HG03558 (cell line): ENCODE measurements at regions not wholly inside any gene's neighbourhood (a gene's known extent, or its start where the extent isn't known, plus 50 kb on each side); places are given as distances from the start of the nearest gene placed in this dataset.

Experiments used
- ATAC-seq: cut with Tn5 transposase; IDR thresholded peaks from one replicate; pipeline ENCODE4 v1.9.1; 2021; ENCODE audit warnings: moderate number of reproducible peaks; ENCODE audit not compliant: unreplicated experiment; ENCODE audit errors: extremely low read depth

DNA sequence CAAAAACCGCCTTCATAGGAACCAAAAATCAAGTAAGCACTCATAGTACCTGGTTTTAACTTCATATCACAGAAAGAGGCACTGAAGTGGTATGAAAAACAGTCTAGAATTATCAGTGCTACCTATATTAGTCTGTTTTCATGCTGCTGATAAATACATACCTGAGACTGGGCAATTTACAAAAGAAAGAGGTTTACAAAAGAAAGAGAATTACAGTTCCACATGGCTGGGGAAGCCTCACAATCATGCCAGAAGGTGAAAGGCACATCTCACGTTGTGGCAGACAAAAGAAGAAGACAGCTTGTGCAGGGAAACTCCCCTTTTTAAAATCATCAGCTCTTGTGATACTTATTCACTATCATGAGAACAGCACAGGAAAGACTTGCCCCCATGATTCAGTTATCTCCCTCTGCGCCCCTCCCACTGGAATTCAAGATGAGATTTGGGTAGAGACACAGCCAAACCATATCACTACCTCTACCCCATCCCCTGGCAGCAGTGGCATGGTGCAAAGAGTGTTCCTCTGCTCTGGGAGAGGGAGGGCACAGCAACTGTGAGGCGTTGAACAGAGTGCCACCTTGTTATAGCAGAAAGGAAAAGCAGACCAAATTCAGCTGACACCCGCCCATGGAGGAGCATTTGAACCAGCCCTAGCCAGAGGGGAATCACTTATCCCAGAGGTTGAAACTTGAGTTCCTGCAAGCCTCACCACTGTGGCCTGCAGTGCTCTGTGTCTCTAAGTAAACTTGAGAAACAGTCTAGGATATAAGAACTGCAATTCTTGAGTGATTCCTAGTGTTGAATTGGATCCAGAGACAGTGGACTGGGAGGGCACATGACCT, 61.9 kb upstream of the PTPRZ1 start:
- ATAC-seq = no peak

- ATAC-seq = no peak
Observed at GRCh38 chr7:121807078-121807477, 65.9 kb upstream of the PTPRZ1 start.

DNA sequence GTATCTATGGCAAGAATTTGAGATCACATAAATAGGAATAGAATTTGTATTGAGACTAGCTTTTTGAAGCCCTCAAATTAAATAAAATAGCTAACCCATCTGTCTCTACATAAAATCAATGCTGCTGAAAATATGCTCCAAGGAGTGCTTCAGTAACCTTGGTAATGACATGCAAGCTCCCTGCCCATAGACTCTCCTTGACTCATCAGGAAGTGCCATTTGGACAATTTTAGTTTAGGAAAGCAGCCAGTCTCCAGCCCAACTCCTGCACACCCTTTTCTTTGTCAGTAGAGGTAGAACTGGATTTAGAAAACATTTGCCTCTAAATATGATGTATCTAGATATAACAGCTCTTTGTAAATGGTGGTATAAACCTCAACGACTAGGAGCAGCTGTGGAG, 69.9 kb upstream of the PTPRZ1 start:
- ATAC-seq = no peak

DNA sequence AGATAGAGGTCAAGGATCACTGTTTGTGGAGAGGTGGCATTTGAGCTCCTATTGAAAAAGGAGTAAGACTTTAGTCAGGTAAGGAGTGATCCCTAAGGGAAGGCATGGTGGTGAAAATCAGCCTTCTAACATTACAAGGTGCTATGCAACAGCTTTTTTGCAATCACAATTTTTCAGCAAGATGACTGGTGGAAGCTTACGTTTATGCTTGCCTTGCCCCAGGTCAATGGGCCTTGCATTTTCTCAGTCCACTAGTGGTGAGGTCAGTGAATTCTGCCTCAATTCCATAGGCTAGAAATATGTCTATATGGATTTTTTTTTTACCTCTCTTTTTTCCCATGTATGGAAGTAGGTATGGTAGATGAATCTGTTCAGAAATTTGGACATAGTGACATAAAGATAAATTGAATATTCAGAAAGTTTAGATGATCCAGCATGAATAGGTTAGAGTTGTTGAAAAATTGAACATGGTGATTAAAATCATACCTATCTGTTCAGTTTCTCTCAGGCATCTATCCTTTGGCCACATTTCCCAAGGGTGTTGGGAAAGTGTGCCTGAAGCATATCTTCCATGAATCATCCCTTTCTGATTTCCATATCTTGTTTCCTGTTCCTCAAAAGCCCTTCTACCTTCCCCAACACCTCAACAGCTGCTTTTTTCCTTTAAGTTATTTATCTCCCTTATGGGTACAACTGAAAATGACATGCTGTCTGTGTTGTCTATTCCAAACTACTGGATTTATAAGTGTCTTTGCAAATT, 71.9 kb upstream of the PTPRZ1 start:
- no peak for ATAC-seq

GRCh38 chr7:121798896-121799295, 74.1 kb upstream of the PTPRZ1 start:
- no peak for ATAC-seq

- no peak for ATAC-seq
Observed at GRCh38 chr7:121798453-121798840, 74.5 kb upstream of the PTPRZ1 start.

- ATAC-seq = no peak
Observed at GRCh38 chr7:121797657-121798452, 75.1 kb upstream of the PTPRZ1 start.

GRCh38 chr7:121796936-121797656, 75.9 kb upstream of the PTPRZ1 start:
- ATAC-seq = no peak

DNA sequence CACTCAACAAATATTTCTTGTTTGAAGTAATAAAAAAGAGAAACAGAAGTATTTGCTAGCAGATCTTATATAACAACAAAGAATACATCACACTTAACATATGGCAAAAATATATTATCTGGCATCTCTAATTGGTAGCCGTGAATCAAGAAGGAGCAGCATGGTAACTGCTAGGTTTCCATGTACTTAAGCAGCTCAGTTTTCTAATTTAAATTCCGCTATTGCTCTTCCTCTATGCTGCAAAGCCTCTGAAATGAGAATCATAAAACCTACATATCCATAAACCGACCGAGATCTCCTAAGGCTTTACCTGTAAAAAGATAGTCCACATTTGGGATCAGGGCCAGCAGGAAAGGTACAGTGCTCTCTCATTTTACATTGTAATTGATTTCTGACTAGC, 76.6 kb upstream of the PTPRZ1 start:
- ATAC-seq = no peak

GRCh38 chr7:121795736-121796135, 77.2 kb upstream of the PTPRZ1 start:
- no peak for ATAC-seq

DNA sequence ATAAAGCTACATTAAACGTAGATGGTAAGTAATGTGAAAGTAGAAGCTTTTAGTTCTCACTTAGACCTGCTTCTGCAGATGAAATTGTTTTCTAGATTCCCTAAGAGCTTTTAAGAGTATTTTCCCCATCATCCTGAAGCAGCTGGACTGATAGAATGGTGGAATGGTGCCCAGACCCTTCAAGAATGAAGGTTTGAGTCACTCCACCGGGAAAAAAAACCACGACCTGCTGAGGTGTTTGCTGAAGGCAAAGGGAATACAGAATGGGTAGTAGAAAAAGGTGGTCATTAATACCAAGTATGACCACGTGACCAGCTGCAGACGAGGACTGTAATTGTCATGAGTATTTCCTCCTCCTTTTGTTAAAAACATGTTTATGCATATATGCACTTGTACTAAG, 79.2 kb upstream of the PTPRZ1 start:
- no peak for ATAC-seq

DNA sequence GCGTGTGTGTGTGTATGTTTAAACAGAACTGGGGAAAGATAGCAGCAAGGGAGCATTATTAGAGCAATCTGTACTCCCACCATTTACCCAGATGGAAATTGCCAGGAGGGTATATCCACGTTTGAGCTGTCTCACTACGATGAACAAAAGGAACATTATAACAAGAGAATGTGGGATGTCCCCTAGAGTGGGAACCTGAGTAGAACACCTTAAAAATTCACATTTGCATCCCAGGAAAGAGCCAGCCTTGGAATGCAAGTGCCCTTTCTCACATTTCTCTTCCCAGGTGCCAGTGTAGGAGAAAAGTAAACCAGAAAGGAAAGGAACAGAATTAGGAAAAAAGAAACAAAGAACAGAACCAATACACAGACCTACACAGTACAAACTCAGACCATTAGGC, 95.3 kb upstream of the PTPRZ1 start:
- no peak for ATAC-seq

GRCh38 chr7:121774563-121774962, 98.4 kb upstream of the PTPRZ1 start:
- no peak for ATAC-seq

- no peak for ATAC-seq
Observed at GRCh38 chr7:121766676-121767075, 106.3 kb upstream of the PTPRZ1 start.

GRCh38 chr7:121761399-121761798, 111.6 kb upstream of the PTPRZ1 start:
- no peak for ATAC-seq

DNA sequence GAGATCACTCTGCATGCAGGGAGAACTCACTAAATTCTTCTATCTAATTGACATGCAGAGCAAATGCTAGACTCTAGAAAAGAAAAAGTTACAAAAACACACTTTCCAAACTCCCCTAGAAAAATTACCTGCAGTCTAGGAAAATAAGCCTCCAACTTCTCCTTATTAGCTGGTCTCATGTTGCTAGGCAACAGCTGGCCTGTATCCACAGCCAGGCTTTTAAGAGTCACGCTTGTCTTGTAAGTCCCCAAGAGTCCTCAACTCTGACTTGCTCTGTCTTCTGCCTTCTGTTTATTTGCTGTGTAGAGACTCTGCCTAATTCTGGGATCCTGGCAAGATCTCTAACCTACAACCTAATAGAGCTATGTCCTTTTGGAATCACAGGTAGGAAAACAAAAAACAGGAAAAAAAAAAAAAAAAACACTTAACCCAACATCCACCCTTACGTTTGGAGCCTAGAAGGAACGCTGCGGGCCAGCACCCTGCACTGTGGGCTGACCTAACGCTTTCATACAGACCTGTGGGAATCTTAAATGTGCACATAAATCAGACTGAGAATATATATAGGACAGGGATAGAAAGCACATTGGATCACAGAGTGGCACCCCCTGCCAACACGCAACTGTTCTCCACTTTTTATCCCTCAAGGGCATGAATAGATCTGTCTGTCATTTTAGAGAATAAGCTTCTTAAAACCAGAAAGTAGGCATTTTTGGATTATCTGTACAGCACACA, 117.0 kb upstream of the PTPRZ1 start:
- no peak for ATAC-seq

GRCh38 chr7:121755286-121755685, 117.7 kb upstream of the PTPRZ1 start:
- no peak for ATAC-seq

- ATAC-seq = no peak
Observed at GRCh38 chr7:121753944-121754343, 119.0 kb upstream of the PTPRZ1 start.

- ATAC-seq = no peak
Observed at GRCh38 chr7:121752706-121753105, 120.3 kb upstream of the PTPRZ1 start.

DNA sequence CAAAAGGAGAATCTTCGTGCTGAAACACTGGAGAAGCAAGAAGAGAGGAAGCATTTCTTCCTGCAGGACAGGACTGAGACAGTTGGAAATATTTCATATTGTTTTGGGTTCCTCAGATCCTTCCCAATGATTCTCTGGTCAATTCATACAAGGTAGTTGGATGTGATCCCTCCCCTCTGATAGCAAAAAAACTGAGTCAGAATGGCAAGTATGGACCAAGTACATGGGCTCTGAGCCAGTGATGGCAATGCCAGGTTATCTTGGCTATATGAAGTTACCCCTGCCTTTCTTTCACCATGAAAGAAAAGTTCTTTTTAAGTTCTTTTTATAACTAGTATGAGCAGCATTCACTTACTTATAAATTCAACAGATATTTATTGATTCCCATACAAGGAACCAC, 124.4 kb upstream of the PTPRZ1 start:
- no peak for ATAC-seq
